NCI-H774 (cell line): ENCODE measurements at regions not wholly inside any gene's neighbourhood (a gene's known extent, or its start where the extent isn't known, plus 50 kb on each side); places are given as distances from the start of the nearest gene placed in this dataset.
"Not testable (repeated sequence)": the region's sequence is repeated elsewhere in the genome, so short reads cannot be mapped to it uniquely, and the experiment has no call there.

Experiments
- DNase-seq: peaks from one replicate; lab custom pipeline; 2025; lab: John Stamatoyannopoulos, UW

- DNase-seq: not testable (repeated sequence)
Observed at GRCh38 chr5:36782612-36783011, 94.0 kb upstream of the NIPBL start.

DNA sequence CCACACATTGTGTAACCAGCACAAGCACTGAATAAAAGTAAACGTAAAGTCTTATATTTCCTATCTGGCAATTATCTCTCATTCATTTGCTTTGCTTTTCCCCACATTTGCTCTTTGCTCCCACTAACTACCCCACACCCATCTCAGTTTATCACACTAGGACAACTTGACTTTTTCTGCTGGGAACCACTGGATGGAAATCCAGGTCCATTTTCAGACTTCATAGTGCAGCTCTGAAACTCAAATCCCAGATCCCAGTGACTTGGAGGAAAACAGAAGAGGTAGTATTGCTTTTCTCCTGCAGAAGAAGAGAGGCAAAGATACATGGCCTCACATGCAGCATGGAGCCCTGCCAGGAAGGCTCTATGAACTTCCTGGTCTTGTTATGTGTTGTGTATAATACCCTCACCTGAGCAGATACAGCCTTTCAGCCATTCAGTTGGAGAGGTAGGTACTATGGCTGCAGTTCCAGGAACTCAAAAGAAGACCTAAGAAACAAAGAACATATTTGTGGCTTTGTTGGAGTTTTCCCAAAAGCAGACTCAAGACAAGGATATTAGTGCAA lies 90.0 kb upstream of the NIPBL start:
- no peak for DNase-seq

DNA sequence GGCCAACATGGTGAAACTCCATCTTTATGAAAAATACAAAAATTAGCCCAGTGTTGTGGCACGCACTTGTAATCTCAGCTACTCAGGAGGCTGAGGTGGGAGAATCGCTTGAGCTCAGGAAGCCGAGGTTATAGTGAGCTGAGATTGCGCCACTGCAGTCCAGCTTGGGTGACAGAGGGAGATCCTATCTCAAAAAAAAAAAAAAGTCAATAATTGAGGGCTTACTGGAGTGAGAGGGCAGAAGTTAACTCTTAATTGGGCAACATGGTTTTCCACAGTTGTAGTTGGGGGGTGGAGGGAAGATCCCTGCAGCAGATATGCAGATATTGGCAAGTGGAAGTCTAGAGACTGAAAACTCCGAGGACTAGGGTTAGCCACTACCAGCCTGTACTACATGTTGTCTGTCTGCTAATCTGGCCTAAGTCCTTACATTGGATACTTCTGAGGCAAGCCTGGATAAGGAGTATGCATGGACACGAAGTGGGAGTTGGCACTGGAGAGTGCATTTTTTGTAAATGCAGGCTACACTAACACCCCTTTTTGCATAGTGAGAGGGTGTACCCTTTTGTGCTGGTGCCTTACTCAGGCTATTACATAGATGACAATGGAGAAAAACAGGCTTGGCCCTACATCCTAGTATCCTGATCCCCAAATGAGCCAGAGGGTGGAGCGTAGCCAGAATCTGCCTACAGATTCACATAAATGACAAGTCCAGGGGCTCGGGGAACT lies 89.0 kb upstream of the NIPBL start:
- DNase-seq: no peak

DNA sequence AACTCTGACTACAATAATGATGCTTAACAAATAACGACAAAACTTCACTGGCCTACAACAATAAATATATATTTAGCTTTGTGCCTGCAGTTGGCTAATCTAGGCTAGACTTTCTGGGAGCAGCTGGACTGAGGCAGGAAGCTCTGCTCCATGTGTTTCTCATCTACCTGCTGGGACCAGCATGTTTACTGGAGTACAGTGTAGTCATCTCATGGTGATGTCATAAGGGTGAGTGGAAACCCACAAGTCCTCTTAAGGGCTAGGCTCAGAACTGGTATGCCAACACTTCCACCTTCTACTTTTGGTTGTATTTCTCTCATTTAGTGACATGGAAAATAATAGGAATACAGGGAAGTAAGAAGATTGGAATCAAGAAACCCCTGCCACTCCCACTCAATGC lies 85.7 kb upstream of the NIPBL start:
- DNase-seq: no peak

GRCh38 chr5:36792560-36793180 lies 83.9 kb upstream of the NIPBL start:
- DNase-seq: no peak

DNA sequence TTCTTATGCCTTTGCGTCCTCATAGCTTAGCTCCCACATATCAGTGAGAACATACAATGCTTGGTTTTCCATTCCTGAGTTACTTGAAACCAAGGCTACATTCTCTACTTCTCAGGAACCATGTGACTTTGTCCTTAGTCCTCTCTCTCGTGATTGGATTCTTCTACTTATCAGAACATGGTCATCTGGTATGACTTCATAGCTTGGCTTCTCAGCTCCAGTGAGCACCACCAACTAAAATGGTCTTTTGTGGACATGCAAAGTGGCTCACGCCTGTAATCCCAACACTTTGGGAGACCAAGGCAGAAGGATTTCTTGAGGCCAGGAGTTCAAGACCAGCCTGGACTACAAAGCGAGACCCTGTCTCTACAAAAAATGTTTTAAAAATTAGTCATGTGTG lies 81.2 kb upstream of the NIPBL start:
- no peak for DNase-seq

DNA sequence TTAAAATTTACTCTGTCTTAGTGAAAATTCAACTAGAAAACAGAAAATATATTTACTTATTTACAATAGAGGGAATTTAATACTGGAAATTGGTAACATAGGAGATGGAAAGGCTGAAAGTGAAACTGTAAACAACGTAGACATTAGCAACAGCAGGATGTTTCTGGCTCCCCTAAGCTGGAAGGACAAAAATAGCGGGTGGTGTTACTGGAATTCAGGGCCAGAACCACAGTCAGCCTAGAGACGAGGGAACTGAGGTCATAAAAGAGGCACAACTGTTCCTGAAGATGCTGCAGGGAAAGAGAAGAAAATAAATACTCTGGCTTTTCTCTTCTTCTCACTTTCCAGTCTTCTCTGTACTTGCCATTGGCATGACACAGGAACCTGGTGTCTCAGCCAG lies 80.4 kb upstream of the NIPBL start:
- no peak for DNase-seq

GRCh38 chr5:36801523-36801922 lies 75.0 kb upstream of the NIPBL start:
- no peak for DNase-seq

- no peak for DNase-seq
Observed at GRCh38 chr5:36802187-36802586, 74.4 kb upstream of the NIPBL start.

GRCh38 chr5:36813249-36813648 lies 63.3 kb upstream of the NIPBL start:
- DNase-seq: not testable (repeated sequence)

DNA sequence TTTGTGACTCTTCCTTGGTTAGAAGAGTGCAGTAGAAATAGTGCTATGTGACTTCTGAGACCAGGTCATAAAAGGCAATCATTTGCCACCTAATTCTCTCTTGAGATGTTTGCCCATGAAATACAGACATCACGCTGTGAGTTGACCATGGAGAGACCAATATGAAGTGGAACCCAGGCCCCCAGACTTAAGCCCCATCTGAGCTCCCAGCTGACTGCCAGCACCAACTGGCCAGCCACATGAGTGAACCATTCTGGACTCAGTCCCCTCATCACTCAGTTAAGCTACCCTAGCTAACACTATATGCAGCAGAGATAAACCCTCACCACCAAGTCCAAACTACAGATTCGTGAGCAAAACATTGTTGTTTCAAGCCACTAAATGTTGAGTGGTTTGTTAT lies 60.7 kb upstream of the NIPBL start:
- DNase-seq: no peak

GRCh38 chr5:36820900-36821299 lies 55.7 kb upstream of the NIPBL start:
- no peak for DNase-seq

GRCh38 chr5:36826694-36827093 lies 49.9 kb upstream of the NIPBL start:
- no peak for DNase-seq
